OCI-LY1 (cell line): ENCODE measurements at regions not wholly inside any gene's neighbourhood (a gene's known extent, or its start where the extent isn't known, plus 50 kb on each side); places are given as distances from the start of the nearest gene placed in this dataset.
A peak's percentile ranks its signal among the peaks of the same experiment; 100 is the strongest.

Source experiments
- H2AFZ ChIP-seq: fragments of 200-600 bp; sonication (generic), shearing (Covaris generic); 2 replicates; pipeline ENCODE4 v1.6.0; 2014; ENCODE audit warnings: antibody characterized with exemption, mild to moderate bottlenecking, low read length
- H3F3A ChIP-seq: fragments of 200-600 bp; sonication (generic), shearing (Covaris generic); 2 replicates; pipeline ENCODE4 v1.6.0; 2014; ENCODE audit warnings: mild to moderate bottlenecking, antibody characterized with exemption, low read length, moderate library complexity; ENCODE audit not compliant: insufficient read depth
- H3K27ac ChIP-seq: fragments of 200-600 bp; sonication (generic); 2 replicates; pipeline ENCODE4 v1.5.1; 2014; ENCODE audit warnings: low read length, mixed run types, mild to moderate bottlenecking, low read depth; ENCODE audit not compliant: poor library complexity, severe bottlenecking
- H3K27me3 ChIP-seq: fragments of 200-600 bp; sonication (generic); 2 replicates; pipeline ENCODE4 v1.6.0; 2014; ENCODE audit warnings: antibody characterized with exemption, mild to moderate bottlenecking, low read length, moderate library complexity; ENCODE audit not compliant: insufficient read depth
- H3K36me3 ChIP-seq: fragments of 200-600 bp; sonication (generic); 2 replicates; pipeline ENCODE4 v1.6.1; 2014; ENCODE audit warnings: mild to moderate bottlenecking, antibody characterized with exemption, low read length, moderate library complexity, mixed read lengths; ENCODE audit not compliant: insufficient read depth
- H3K4me1 ChIP-seq: fragments of 200-600 bp; sonication (generic); 2 replicates; pipeline ENCODE4 v1.5.1; 2014; ENCODE audit warnings: mild to moderate bottlenecking, low read length, moderate library complexity; ENCODE audit not compliant: insufficient read depth, severe bottlenecking
- H3K4me2 ChIP-seq: fragments of 200-600 bp; sonication (generic), shearing (Covaris generic); 2 replicates; pipeline ENCODE4 v1.6.1; 2014; ENCODE audit warnings: low read length
- H3K4me3 ChIP-seq: fragments of 200-600 bp; sonication (generic); 2 replicates; pipeline ENCODE4 v1.5.1; 2014; ENCODE audit warnings: low read length, low read depth, mild to moderate bottlenecking, mixed read lengths; ENCODE audit not compliant: poor library complexity, severe bottlenecking
- H3K79me2 ChIP-seq: fragments of 200-600 bp; shearing (Covaris generic); 2 replicates; pipeline ENCODE4 v1.6.1; 2016; ENCODE audit warnings: mixed run types, low read length, mixed read lengths; ENCODE audit not compliant: insufficient read depth
- H3K9ac ChIP-seq: fragments of 200-600 bp; sonication (generic), shearing (Covaris generic); 2 replicates; pipeline ENCODE4 v1.6.1; 2014; ENCODE audit warnings: mild to moderate bottlenecking, low read length, mixed read lengths
- H3K9me2 ChIP-seq: fragments of 200-600 bp; sonication (generic), shearing (Covaris generic); 2 replicates; pipeline ENCODE4 v1.6.1; 2014; ENCODE audit warnings: low read depth, mild to moderate bottlenecking, low read length, mixed read lengths
- H3K9me3 ChIP-seq: fragments of 200-600 bp; shearing (Covaris generic); 2 replicates; pipeline ENCODE4 v1.6.1; 2014; ENCODE audit warnings: low read length, mixed read lengths
- H4K20me1 ChIP-seq: fragments of 200-600 bp; sonication (generic), shearing (Covaris generic); 2 replicates; pipeline ENCODE4 v1.6.0; 2016; ENCODE audit warnings: mild to moderate bottlenecking, low read length; ENCODE audit not compliant: insufficient read depth
- EZH2 ChIP-seq: fragments of 200-600 bp; sonication (generic), shearing (Covaris generic); IDR thresholded peaks from 2 replicates; pipeline ENCODE4 v1.8.0; 2017; ENCODE audit warnings: borderline replicate concordance, mixed run types, mild to moderate bottlenecking, antibody characterized with exemption, low read length, moderate library complexity, mixed read lengths
- TF ChIP-seq, protein P1 (sequence below): fragments of 200-600 bp; sonication (generic), shearing (Covaris generic); IDR thresholded peaks from 2 replicates; pipeline ENCODE4 v1.5.1; 2017; ENCODE audit warnings: mild to moderate bottlenecking, antibody characterized with exemption, low read length, moderate library complexity, mixed read lengths

DNA sequence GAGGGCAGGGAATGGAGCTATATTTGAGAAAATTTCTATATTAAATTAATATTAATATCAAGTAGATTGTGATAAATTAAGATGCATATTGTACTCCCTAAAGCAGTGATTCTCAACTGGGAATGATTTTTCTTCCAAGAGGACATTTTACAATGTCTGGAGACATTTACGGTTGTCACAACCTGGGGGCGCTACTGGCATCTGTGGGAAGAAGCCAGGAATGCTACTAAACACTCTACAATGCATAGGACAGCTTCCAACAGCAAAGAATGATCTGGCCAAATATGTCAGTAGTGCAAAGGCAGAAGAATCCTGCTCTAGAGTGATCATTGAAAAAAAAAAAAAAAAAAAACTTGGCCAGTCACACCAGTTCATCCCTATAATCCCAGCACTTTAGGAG is 100.0 kb downstream of the LSM5 start:
- Histone ChIP-seq H3K9me3 (no peaks in the 10 kb centered on the region), H3K27ac (no peak overlapping the region), H3K36me3 (no peaks in the 10 kb centered on the region), H3K9me2 (peaks cover 3% of the 10 kb centered on the region; the same call in 1 of the 2 replicates), H2AFZ (no peak overlapping the region), H3F3A (no peaks in the 10 kb centered on the region), H3K9ac (no peak overlapping the region), H4K20me1 (no peaks in the 10 kb centered on the region), H3K79me2 (no peaks in the 10 kb centered on the region), H3K27me3 (no peaks in the 10 kb centered on the region), H3K4me1 (no peaks in the 10 kb centered on the region), H3K4me2 (no peak overlapping the region), H3K4me3 (no peak overlapping the region)
- TF ChIP-seq, protein P1, sequence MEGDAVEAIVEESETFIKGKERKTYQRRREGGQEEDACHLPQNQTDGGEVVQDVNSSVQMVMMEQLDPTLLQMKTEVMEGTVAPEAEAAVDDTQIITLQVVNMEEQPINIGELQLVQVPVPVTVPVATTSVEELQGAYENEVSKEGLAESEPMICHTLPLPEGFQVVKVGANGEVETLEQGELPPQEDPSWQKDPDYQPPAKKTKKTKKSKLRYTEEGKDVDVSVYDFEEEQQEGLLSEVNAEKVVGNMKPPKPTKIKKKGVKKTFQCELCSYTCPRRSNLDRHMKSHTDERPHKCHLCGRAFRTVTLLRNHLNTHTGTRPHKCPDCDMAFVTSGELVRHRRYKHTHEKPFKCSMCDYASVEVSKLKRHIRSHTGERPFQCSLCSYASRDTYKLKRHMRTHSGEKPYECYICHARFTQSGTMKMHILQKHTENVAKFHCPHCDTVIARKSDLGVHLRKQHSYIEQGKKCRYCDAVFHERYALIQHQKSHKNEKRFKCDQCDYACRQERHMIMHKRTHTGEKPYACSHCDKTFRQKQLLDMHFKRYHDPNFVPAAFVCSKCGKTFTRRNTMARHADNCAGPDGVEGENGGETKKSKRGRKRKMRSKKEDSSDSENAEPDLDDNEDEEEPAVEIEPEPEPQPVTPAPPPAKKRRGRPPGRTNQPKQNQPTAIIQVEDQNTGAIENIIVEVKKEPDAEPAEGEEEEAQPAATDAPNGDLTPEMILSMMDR = no peak
- no peak for TF ChIP-seq EZH2

DNA sequence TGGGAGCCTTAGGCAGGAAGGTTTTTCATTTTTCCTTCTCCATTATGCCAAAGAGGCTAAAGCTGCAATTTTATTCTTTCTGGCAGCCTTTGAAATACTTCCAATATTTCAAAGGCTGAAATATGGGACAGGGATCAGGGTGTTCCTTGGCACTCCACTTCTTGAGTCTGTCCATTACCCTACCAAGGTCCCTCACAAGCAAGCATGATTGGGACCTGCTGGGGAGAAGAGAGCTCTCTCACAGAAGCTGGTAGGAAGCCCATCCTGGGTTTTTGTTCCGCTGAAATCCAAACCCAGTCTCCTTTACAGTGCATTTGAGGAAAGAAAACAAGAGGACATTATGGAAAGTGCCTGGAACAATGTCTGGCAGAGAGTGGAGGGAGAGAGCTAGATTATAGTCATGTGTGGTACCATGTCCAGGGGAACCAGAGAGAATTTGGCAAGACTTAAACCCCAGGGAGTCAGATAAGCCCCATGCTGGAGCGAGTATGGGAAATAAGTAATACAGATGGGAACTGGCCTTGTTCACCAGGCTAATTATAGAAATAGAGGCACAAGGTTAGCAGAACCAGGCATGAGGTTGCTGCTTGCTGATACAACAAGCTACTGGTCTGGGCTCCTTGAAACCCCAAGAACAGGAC is 104.7 kb downstream of the LSM5 start:
- Histone ChIP-seq H3K9ac (no peak overlapping the region), H3K27ac (no peak overlapping the region), H3K27me3 (no peaks in the 10 kb centered on the region), H3K9me3 (no peaks in the 10 kb centered on the region), H3K4me3 (no peak overlapping the region), H3K36me3 (no peaks in the 10 kb centered on the region), H3K79me2 (no peaks in the 10 kb centered on the region), H3K9me2 (peaks cover 3% of the 10 kb centered on the region; the same call in 1 of the 2 replicates), H4K20me1 (no peaks in the 10 kb centered on the region), H2AFZ (no peak overlapping the region), H3K4me1 (no peaks in the 10 kb centered on the region), H3K4me2 (no peak overlapping the region), H3F3A (no peaks in the 10 kb centered on the region)
- TF ChIP-seq EZH2 = no peak
- TF ChIP-seq, protein P1 = no peak

DNA sequence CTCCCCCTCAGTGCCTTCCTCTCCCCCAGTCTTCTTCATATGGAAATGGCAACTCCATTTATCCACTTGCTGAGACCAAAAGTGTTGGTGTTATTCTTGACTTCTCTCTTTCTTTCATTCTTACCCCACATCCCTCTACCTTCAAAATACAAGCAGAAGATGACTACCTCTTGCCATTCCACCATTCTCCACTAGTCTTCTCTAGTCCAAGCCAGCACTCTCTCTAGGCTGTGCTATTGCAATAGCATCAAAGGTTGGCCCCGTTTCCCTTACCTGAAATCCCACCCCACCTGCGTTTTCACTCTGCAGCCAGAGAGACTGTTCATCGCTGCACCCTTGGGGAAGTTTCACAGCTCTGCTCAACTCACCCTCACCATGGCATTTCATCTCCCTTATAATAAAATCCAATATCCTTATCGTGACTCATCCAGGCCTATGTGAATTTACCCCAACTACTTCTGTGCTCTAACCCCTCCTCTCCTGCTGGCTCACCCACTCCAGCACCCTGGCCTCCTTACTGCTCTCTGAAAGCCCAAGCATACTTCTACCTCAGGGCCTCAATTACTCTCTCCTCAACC is 109.1 kb downstream of the LSM5 start:
- Histone ChIP-seq H3K9ac (no peak overlapping the region), H4K20me1 (no peaks in the 10 kb centered on the region), H3K4me3 (no peak overlapping the region), H3K27me3 (no peaks in the 10 kb centered on the region), H3K27ac (no peak overlapping the region), H3K79me2 (no peaks in the 10 kb centered on the region), H3F3A (no peaks in the 10 kb centered on the region), H3K4me2 (no peak overlapping the region), H3K36me3 (no peaks in the 10 kb centered on the region), H2AFZ (no peak overlapping the region), H3K9me3 (no peaks in the 10 kb centered on the region), H3K4me1 (no peaks in the 10 kb centered on the region), H3K9me2 (no peaks in the 10 kb centered on the region)
- TF ChIP-seq, protein P1 = peak; percentile 21
- TF ChIP-seq EZH2 = no peak
